A204.1 (cell line): ENCODE measurements at regions not wholly inside any gene's neighbourhood (a gene's known extent, or its start where the extent isn't known, plus 50 kb on each side); places are given as distances from the start of the nearest gene placed in this dataset.
"Not testable (repeated sequence)": the region's sequence is repeated elsewhere in the genome, so short reads cannot be mapped to it uniquely, and the experiment has no call there.

Experiments used
- FAIRE-seq: peaks from 2 replicates; lab custom pipeline; 2012; peaks lifted over from hg19 to GRCh38; lab: Jason Lieb, UNC

DNA sequence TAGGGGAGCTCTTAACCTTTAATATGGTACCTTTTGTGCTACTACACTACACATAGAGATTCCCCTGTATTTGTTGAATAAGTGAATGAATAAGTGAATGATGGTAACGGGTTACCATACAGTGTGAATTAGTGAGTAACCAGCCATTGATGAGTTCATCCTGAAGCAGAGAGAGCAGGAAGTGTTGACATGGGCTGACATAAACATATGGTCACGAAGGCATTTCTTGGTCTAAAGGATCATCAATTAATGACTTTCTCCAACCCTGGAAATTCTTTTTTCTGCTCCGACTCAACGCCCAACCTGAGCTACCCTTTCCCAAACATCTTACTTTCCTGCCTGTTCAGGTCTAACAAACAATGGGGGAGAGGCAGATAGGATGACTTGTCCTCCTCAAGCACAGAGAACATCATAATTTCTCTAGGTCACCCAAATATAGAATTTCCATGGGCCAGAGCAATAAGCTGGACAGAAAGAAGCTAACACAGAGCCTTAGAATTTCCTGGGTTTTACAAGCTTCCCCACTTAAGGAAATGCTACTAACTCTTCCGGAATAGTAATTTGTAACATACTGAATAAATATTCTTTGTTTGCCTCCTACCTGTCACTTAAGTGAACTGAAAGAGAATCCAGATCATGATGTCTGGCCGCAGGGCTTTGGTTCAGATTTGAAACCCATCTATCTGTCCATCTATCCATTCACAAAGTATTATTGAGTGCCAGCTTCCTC, 114.7 kb upstream of the NGF start:
- FAIRE-seq, result no peak

GRCh38 chr1:115450501-115451040, 112.5 kb upstream of the NGF start:
- no peak for FAIRE-seq

- no peak for FAIRE-seq
Observed at GRCh38 chr1:115448282-115449044, 110.4 kb upstream of the NGF start.

- FAIRE-seq, result no peak
Observed at GRCh38 chr1:115447672-115448071, 109.6 kb upstream of the NGF start.

GRCh38 chr1:115445090-115445489, 107.0 kb upstream of the NGF start:
- no peak for FAIRE-seq

DNA sequence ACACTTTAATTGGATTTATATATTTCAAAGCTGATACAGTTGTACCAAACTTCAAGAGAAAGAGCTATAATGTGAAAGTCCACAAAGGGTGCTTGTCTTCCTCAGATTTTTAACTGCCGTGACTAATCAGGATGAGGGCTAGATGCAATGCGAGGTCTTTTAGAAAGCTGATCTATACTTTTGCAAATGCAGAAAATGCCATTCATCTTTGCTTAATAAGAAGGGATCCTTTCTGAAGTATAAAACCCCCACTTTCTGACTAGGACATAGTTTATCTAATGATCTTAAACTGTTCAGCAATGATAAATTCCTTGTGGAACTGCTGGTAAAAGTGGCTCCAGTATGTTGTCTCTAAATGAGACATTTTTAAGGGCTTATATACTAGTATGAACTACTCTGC, 102.7 kb upstream of the NGF start:
- FAIRE-seq, result no peak

DNA sequence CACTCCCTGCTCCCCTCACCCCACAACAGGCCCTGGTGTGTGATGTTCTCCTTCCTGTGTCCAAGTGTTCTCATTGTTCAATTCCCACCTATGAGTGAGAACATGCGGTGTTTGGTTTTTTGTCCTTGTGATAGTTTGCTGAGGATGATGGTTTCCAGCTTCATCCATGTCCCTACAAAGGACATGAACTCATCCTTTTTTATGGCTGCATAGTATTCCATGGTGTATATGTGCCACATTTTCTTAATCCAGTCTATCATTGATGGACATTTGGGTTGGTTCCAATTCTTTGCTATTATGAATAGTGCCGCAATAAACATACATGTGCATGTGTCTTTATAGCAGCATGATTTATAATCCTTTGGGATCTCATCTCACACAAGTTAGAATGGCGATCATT, 101.5 kb upstream of the NGF start:
- not testable (repeated sequence) for FAIRE-seq

- FAIRE-seq, result no peak
Observed at GRCh38 chr1:115437196-115437595, 99.1 kb upstream of the NGF start.

DNA sequence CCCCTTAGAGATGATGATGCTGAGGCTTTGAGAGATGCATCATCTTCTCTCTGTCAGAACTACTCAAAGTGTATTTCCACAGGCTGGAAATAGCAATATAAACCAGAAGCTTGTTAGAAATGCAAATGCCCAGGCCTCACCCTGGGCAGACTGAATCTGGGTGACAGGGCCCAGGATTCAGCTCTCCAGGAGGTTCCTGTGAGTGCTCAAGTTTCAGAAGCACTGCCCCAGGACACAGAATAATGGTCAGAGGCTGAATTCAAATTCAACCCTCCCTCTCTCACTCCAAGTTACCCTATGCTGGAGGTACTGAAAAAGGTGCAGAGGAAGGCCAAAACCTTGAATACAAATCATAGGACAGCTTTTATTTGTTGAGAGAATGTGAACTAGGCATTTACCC, 98.5 kb upstream of the NGF start:
- FAIRE-seq, result no peak

DNA sequence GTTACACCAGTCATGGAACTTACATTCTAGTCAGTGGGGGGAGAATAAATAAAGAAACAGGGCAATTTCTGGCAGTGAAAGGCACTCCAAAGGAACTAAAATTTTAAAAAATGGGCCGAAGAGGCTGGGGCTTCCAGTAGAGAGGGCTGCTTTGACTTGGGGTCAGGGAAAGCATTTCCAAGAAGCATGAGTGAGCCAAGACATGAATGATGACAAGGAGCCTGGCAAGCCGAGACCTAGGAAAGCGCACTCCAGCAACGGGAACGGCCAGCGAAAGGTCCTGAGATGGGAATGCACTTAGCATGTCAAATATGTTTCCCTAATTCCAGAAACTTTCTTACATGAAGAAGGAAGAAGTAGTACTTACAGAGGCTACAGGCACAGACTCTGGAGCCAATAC, 95.4 kb upstream of the NGF start:
- FAIRE-seq, result no peak

DNA sequence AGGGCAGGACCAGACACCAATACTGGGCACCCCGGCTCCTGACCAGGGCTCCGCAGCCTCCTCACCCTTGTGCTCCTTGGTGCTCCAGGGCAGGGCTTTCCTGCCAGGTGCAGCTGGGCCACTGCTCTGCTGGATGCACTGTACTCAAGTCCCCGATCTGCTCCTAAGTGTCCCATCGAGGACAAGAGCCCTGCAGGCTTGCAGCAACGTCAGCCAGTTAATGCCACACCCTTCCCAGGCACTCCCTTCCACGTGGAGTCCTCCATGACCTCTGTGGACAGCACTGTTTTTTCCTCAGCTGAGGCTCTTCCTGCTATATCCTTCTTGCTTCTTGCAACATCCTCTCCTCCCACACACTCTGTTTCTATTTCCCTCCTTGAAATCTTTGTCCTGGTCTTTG, 94.0 kb upstream of the NGF start:
- FAIRE-seq, result no peak

DNA sequence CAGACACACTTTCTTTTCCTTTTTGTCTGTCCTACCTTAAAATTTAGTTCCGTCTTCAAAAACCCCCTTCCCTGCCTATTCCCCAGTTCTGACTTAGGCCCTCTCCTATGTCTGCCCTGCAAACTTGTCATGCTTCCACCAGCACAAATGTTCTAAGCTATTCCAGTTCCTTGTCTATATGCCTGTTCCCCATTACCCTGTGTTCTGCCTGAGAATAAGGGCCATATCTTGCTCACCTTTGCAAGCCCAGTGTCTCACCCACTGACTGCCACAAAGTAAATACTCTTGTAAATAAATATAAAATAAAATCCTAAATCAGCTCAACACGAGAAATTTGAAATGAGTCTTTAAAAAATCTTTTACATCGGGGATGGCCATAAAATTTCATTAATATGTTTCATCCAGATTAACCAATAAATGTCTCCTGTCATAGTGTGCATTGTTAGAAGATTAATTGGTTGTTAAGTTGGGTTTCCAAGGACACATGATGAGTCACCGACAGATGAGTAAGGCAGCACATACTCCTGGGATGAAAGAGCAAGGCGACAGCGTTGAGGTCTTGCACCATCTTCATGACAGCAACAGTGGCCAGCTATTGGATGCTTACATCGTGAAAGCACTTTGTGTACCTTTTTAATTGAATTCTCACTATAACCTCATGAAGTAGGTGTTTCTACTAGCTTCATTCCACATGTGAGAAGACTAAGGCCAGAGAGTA, 92.6 kb upstream of the NGF start:
- FAIRE-seq, result no peak

- FAIRE-seq, result no peak
Observed at GRCh38 chr1:115429884-115430283, 91.8 kb upstream of the NGF start.

GRCh38 chr1:115429241-115429640, 91.2 kb upstream of the NGF start:
- FAIRE-seq, result no peak

DNA sequence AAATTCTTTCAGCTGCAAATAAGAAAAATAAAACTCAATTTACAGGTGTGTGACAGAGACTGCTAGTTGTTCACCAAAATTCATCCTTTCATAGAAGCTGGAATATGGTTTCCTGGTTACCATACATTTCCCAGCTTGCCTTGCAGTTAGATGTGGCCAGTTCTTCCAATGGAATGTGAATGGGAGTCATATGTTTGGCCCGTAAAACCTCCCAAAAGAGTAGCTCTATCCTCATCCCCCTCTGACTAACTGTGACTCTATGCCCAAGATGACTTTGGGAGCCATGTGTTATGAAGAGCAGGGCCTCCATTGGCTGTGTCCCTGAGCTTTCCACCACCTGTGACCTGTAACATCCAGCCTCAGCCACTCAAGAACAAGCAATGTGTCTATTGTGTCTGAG, 90.6 kb upstream of the NGF start:
- no peak for FAIRE-seq

DNA sequence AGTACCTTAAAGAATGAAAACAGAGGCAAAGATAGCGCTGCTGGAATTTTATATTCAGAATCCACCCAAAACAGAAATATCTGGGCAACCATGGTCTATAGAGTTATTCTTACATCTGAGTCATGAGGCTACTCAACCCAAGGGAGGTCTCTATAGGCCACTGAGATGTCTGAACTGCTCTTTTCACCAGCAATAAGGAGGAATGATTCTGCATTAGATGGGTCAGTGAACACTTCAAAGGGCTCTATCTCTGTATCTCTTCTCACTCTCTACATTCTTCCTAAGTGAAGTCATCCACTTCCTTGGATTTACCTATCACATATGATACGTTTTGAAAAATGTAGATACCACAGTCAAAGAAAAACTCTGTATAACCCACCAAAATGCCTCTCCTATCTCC, 90.2 kb upstream of the NGF start:
- no peak for FAIRE-seq

- no peak for FAIRE-seq
Observed at GRCh38 chr1:115426956-115427355, 88.9 kb upstream of the NGF start.

- no peak for FAIRE-seq
Observed at GRCh38 chr1:115426231-115426771, 88.3 kb upstream of the NGF start.

- no peak for FAIRE-seq
Observed at GRCh38 chr1:115425442-115425841, 87.4 kb upstream of the NGF start.

DNA sequence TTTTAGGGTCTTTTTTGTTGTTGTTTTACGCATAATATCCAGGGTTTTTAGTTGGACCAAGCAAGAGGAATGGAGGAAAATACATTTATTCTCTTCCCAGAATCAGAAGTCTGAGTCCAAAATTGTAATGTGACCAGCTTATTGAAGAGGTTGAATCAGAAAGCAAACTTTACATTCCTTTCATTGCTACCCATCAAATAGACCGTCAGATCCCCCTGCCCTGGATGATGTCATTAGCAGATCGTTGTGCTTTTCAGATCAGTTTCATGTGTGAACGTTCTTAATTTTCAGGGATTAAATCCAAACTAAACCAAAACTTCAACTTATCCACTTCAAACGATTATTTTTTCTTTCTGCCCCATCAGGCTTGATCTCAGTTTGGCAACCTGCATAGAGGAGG, 85.7 kb upstream of the NGF start:
- no peak for FAIRE-seq

GRCh38 chr1:115419571-115419970, 81.5 kb upstream of the NGF start:
- FAIRE-seq, result no peak

GRCh38 chr1:115413621-115414020, 75.6 kb upstream of the NGF start:
- FAIRE-seq, result no peak

DNA sequence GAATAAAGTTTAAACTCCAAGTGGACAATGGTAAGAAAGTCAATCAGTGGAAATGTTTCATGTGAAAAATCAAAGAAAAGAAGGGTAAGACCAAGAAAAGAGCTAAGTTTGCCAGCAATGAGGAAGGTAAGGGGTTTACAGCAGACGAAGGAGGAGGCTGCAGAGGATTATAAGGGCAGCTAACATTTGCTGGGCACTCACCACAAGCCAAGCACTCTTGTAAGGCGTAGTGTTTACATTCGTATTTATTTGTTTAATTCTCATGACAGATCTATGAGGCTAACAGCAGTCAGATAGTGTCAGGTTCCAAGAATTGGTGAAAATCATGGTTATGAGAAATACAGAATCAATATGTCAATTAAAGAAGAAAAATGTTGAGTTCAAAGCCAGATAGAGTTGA, 75.2 kb upstream of the NGF start:
- no peak for FAIRE-seq
